Globus pallidus (tissue), 1 donor: ENCODE measurements at regions not wholly inside any gene's neighbourhood (a gene's known extent, or its start where the extent isn't known, plus 50 kb on each side); places are given as distances from the start of the nearest gene placed in this dataset.
"Not testable (repeated sequence)": the region's sequence is repeated elsewhere in the genome, so short reads cannot be mapped to it uniquely, and the experiment has no call there.

ENCODE experiments used
- DNase-seq: peaks from one replicate; pipeline ENCODE4 v3.0.0-alpha.2; 2015; ENCODE audit warnings: low spot score

DNA sequence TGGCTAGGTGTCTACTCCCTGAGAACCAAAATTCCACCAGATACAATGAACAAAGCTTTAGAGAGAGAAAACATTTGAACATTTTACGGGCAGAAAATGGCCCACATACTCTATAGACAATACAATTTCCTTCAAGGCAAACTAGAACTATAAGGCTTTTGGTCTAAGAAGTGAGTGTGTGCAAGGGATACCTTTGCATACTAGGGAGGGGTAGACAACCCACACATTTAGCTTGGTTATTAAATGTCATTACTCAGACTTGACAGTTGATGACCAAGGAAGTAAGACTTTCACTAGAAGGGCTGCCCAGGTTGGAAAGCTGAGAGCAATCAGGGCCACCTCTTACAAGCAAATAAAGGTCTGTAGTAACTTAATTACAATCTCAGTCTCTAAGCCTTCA lies 64.0 kb upstream of the PLEKHM1 start:
- DNase-seq, result not testable (repeated sequence)

DNA sequence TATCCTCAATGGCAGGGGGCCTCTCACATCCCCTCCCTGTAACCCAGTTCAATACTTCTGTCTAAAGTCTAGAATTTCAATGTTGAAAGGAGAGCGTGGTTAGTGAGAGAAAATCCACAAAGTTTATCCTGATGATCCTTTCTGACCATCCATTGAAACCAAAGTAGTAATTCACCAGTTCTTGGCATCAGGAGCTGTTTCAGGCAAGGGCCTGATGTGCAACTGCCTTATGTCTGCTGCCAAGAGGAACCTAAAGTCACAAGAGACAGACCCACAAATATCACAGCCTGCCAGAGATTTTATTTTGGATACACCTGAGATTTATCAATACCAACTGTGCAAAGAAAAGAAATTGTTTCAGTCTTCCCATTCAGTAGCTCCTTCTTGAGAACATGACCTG lies 68.3 kb upstream of the PLEKHM1 start:
- DNase-seq, result not testable (repeated sequence)

DNA sequence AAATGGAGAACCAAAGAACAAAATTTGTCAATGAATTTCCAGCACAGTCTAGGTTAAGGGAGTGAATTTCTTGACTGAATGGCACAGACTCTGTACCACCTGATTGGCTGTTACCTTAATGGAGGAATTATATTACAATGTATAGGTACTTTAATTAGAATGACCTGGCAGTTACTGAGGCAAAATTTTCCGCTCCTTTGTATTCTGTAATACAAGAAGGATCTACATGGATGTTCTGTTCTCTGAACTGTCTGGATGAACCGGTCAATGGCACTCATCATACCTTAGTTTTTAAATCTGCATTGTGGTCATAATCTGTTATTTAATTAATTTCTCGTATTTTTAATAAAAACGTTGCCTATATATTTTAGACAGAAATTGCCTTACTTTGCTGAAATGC lies 72.3 kb upstream of the PLEKHM1 start:
- not testable (repeated sequence) for DNase-seq

DNA sequence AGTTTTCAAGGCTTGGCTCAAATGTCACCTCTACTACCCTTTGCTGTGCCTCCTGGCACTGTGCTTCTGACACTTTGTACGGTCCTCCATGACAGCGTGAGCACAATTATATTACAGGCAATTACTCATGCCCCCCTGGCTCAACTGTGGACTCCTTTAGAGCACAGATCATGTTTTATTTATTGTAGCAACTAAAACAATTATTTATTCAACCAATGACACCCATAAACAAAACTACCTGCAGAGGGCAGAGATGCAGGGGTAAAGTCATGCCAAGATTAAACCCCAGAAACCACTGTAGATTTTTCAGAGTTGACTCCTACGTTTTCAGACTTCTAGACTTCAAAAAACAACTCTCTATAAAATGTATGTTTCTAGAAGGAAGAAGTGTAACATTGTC lies 72.8 kb upstream of the PLEKHM1 start:
- DNase-seq, result not testable (repeated sequence)

DNA sequence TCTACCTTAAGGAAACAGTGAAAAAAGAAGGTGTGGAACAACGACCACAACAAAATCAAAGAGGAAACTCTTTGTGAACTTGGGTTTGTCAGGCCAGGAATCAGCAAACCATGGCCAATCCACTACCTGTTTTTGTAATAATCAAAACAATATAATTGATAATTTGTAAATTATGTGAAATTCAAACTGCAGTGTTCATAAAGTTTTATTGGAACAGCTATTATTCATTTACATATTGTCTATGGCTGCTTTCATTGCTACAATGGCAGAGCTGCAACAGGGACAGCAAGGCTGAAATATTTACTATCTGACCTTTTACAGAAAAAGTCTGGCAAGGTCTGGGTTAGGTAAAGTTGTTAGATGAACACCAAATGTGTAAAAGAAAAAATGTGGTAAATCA lies 77.8 kb upstream of the PLEKHM1 start:
- DNase-seq, result not testable (repeated sequence)

DNA sequence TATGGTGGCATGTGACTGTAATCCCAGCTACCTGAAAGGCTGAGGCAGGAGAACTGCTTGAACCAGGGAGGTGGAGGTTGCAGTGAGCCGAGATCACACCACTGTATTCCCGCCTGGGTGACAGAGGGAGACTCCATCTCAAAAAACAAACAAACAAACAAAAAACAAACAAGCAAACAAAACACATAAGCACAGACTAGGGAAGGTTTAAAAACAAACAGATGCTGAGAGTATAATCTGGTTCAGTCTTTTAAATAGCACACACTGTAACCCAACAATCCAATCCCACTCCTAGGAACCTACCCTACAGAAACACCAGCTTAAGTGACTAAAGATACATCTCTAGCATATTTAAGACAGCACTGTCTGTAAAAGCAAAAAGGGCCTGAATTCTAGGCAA lies 82.8 kb upstream of the PLEKHM1 start:
- not testable (repeated sequence) for DNase-seq

DNA sequence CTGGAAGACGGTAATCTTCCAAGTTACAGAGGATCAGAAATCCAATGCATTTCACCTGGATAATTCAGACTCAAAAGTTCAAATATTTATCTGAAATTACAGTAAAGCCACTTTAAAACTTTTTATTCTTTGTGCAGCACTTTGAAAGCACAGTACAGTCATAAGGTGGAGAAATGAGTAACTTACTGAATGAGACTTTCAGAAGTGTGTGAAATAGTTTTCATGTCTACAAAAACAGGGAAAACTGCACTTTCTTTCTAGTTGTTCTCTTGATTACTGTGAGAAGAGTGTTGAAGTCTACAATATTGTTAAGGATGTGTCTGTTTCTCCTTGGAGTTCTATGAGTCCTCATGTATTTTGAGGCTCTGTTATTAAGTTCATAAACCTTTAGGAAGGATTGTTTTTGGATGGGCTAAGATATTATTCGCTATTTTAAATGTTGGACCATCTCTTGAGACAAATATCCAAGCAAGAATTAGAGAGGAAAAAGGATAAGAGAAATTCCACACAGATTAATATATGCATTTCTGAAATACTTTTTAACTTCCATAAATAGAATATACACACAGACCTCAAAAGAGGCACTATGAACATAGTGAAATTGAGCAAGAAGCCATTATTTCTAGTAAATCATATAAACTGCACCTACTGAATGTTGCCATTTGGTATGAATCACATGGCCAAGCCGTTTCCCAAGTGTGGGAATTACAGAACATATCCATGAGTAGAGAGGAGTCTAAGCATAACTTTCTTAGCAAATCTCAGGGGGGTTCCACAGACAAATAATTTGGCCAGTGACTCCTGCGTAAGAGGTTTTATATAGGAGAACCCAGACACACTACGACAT lies 83.6 kb upstream of the PLEKHM1 start:
- no peak for DNase-seq

DNA sequence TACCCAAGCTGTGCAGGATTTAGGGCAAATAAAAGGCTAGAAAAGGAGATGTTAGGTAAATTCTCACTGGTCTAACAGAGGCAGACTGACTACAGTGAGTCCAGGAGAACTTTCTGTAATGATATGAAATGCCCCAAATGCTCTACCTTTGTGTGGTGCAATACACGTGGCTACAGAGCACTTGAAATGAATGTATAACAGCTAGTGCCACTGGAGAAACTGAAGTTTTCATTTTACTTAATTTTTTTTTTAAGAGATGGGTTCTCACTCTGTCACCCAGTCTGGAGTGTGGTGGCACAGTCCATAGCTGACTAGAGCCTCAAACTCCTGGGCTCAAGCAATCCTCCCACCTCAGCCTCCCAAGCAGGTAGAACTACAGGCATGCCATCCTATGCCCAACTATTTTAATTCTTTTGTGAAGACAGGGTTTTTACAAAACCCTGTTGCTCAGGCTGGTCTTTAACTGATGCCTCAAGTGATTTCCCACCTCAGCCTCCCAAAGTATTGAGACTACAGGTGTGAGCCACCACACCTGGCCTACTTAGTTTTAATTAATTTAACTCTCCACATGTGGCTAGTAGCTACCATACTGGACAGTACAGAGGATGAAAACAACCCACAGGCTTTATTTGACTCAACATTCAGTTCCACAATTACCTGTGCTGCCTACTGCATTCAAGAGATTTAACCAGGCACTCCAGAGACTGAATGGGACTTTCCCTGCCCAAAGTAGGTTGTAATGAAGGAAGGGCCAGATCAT lies 84.8 kb upstream of the PLEKHM1 start:
- DNase-seq, result no peak

DNA sequence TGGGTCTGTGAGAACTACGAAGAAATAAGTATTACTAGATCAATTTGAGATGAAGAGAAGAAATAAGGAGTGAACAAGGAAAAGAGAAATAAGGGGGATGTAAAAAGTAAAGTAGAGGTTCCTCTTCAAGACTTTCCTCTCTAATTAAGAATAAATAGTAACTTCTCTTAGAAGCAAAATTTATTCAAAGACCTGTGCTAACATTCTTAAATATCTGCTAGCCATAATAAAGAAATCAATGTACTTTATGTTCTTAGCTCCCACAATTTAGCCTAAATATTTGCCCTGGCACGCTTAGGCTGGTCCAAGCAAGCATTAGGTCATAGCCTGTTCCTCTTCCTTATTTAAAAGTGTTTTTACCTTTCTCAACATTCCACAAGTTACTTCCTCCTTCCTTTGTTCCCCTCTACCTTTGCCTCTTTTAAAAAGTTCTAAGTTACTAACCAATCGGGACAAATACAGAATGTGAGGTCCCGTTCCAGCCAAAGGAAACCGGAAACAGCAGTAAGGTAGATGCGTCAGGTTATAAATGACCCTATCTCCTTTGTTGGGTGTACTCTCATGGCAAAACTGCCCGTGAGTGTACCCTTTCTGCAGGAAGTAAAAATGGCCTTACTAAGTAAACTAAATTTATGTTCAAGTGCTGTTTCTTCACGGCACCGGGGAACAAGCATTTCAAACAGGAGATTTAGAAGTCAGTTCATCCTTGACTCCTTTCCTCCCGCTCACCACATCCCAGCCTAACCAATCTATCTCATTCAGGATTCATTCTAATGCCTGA lies 86.2 kb upstream of the PLEKHM1 start:
- DNase-seq, result not testable (repeated sequence)

DNA sequence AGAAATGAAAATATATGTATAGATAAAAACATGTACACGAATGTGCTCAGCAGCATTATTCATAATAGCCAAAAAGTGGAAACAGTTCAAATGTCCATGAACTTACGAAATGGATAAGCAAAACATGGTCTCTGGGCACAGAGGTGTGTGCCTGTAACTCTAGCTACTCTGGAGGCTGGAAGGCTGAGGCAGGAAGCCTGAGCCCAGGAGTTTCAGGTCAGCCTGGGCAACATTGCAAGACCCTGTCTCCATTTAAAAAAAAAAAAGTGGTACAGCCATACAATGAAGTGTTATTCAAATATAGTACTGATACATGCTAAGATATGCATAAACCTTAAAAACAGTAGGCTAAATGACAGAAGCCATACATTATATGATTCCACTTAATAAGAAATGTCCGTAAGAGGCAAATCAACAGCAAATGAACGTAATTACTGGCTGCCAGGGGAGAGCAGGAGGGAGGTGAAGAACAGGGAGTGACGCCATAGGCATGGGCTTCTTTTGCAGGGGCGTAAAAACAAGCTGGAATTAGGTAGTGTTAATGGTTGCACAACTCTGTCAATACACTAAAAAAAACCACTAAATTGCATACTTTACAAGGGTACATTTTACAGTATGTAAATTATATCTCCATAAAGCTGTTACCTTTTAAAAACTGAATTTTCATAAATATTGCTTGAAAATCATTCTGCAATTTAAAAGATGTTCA lies 87.2 kb upstream of the PLEKHM1 start:
- no peak for DNase-seq

DNA sequence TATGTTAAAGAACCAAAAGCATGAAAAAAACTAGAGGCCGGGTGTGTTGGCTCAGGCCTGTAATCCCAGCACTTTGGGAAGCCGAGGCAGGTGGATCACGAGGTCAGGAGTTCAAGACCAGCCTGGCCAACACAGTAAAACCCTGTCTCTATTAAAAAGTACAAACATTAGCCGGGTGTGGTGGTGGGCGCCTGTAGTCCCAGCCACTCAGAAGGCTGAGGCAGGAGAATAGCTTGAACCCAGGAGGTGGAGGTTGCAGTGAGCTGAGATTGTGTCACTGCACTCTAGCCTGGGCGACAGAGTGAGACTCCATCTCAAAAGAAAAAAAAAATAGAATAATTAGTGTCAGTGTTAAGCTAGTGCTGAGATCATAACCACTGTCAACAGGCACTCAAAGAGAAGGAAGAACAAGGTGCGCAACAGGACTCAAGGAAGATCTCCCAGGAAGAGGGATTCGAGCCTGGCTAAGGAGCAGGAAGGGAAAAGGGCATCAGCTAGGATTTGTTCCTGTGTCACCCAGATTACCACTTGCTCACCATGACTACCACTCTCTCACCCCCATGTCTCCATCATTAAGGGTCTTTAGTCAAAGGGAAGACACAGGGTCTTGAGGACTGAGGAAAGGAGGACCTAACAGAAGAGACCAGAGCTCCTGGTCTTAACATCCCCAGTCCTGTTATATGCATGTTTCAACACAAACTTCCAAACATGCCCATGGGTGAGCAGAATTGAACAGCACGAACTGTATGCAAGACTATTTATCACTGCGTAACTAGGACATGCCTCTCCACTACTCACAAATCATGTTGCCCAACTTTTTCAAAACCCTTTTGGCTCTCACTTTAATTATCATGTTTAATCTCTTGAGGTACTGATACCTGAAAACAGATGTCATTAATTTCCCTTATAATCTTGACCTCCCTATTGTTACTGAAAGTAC lies 88.3 kb upstream of the PLEKHM1 start:
- DNase-seq, result no peak

DNA sequence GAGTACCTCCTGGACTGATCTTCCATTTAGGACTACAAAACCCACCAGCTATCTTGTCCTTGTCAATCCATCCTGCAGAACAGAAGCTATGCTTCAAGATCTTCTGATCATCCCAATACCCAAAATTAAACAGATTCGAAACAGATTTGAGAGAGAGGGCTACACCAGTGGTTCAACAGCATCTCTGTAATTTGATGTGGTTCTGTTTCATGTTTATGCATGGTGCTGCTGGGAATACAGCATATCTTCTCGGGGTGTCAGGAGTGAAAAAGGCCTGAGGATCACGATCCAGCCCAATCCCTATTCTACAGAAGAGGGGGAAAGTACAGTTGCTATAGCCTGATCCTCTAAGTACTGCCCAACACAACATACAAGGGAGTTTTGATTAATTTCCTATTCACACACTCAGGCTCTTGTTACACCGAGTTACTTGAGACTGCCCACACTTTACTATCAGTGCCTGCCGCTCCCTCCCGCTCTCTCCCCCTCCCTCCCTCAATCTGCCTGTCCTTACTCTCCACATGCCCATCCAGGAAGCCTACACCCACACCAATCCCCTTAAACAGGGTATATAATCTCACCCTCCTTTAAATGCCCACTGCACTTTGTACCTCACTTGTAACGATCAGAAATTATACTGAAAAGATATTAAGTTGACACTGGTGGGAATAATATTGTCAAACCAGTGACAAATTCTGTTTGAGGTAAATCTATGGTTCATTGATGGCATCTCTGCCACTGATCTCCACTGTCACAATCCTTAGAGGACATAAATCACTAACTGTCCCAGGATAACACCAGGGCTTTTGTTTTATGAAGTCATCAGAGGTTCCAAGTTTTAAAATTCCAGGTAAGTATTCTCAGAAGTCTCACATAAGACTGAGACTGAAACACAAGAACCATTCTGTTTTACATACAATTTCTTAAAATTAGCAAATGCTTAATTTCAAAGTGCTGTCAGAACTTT lies 89.3 kb upstream of the PLEKHM1 start:
- DNase-seq, result no peak

DNA sequence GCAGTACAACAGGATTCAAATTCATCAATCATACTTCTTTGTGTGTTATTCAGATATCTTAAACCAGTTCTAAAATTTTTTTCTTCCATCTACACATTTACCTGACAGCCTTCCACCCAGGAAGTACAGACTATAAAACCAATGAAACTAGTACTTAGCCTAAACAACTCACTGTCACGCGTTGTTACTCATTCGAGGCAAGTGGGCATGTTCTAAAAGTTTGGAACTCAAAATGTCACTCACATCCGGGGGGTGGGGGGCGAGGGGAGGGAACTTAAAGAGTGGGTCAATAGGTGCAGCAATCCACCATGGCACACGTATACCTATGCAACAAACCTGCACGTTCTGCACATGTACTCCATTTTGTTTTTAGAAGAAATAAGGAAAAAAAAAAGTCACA lies 90.4 kb upstream of the PLEKHM1 start:
- no peak for DNase-seq

DNA sequence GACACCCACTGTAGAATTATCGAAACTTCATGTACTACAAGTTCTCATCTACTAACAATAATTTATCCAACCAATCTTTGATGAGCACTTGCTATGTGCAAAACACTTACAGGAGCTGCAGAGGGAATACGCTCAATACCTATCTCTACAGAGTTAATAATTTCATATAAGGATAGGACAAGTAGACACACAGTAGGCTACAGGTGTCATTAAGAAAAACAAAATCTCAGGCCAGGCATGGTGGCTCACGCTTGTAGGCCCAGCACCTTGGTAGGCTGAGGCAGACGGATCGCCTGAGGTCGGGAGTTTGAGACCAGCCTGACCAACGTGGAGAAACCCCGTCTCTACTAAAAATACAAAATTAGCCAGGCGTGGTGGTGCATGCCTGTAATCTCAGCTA lies 91.3 kb upstream of the PLEKHM1 start:
- no peak for DNase-seq

DNA sequence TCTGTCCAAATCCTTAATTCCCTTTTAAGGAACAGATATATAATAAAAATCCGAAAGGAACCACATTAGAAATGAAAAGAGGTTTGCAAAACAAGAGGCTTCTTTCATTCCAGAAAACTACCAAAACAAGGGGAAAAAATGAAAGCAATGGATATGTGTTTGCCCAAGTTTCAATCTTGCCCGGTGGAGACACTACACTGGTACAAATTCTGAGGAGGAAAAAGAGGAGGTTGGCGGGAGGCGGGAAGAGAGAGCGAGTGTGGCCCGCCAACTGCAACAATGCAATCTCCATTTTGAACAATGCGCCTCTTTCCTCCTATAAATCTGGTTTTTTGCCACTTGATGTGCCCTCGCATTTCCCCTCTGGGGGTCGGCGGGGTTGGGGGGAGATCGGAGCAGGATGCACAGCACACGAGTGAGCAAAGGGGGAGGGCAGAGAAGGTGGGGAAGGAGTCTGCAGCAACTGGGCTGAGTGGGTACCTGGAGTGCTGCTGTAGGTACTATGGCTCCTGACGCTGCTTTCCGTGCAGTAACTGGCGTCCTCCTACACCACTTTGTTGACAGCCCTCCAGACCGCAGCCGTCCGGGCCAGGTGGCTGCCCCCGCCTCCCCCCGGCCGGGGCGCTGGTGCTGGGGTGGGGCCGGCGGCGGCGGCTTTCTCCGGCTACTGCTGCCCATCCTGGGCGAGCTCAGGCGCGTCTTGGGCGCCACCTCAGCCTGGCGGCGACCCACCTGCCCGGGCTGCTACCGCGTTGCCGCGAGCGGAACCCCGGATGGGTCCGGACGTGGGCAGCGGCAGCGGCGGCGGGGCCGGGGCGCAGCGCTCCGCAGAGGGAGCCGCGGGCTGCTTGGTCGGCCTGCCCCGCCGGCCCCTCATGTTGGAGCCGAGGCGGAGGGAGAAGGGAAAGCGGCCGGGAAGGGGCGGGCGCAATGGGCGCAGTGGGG lies 93.8 kb upstream of the PLEKHM1 start:
- peak; percentile 74 for DNase-seq

DNA sequence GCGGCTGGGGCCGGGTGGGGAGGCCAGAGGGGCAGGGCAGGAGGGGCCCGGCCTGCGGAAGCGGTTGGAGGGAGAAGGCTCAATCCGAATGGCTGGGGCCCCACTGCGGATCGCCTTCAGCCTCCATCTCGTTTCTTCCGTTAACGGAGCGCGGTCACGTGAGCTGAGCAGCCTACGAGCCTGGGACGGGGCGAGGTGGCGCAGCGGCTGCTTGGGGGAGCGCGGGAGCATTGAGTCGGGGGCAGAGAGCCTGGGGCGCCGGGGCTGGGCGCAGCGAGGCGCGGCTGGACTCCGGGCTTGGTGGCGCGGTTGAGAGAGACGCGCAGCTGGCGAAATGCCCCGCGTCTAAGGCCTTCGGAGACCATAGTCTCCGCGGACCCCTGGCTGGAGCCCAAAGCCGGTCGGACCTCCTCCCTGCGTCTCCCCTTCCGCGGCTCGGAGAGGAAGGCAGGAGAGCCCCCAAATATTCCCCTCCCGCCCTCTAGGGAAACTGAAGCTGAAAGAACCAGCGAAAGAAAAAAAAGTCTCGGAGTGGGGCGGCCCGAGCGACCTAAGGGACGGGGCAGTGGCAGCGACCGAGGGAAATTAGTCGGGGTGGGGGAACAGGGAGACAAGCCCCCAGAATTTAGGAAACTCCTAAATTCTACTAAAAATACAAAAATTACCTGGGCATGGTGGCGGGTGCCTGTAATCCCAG lies 94.7 kb upstream of the PLEKHM1 start:
- peak; percentile 84 for DNase-seq

DNA sequence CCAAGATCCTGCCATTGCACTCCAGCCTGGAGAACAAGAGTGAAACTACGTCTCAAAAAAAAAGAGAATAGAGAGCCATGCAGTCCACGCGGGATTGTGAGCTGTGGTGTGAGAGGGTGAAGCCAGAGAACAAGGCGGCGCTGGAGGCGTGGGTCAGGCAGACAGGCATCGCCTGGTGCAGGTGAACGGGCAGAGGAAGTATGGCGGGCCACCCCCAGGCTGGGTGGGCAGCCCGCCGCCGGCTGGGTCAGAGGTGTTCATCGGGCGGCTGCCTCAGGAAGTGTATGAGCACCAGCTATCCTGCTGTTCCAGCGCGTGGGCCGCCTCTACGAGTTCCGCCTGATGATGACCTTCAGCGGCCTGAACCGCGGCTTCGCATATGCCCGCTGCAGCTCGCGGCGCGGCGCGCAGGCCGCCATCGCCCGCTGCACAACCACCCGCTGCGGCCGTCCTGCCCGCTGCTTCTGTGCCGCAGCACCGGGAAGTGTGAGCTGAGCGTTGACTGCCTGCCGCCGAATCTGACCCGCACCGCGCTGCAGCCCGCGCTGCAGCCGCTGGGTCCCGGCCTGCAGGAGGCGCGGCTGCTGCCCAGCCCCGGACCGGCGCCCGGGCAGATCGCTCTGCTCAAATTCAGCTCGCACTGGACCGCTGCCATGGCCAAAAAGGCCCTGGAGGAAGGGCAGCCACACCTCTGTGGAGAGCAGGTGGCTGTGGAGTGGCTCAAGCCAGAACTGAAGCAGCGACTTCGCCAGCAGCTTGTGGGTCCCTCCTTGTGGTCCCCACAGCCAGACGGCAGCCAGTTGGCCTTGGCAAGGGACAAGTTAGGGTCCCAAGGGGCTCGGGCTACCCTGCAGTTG lies 95.5 kb upstream of the PLEKHM1 start:
- DNase-seq, result not testable (repeated sequence)
